HG03139 (cell line): ENCODE measurements at regions not wholly inside any gene's neighbourhood (a gene's known extent, or its start where the extent isn't known, plus 50 kb on each side); places are given as distances from the start of the nearest gene placed in this dataset.
"Not testable (repeated sequence)": the region's sequence is repeated elsewhere in the genome, so short reads cannot be mapped to it uniquely, and the experiment has no call there.

Experiments
- ATAC-seq: cut with Tn5 transposase; IDR thresholded peaks from one replicate; pipeline ENCODE4 v1.9.1; 2021; ENCODE audit not compliant: unreplicated experiment

DNA sequence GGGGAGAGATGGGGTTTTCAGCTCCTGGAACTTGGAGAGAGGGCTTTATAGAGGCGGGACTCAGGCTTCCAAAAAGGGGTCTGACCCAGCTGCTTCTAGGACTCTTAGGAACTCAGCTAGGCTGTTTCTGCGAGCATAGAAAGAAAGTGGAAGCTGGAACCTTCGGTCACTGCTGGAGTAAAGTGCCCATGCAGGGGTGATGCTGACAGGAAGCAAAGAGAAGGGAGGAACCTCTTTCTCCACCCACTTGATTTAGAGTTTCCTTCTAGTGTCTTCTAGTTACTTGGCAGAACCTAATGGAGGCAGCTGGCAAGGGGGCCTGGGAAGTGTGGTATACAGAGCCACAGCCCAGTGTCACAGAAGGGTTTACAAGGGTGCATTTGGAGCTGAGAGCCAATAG lies 283.6 kb downstream of the QKI start:
- no peak for ATAC-seq

DNA sequence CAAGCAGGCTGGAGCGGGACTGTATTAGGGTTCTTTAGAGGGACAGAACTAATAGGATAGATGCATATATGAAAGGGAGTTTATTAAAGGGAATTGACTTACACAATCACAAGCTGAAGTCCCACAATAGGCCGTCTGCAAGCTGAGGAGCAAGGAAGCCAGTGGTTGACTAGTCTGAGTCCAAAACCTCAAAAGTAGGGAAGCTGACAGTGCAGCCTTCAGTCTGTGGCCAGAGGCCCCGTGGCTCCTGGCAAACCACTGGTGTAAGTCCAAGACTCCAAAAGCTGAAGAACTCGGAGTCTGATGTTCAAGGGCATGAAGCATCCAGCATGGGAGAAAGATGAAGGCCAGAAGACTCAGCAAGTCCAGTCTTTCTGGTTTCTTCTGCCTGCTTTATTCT lies 281.8 kb downstream of the QKI start:
- ATAC-seq, result not testable (repeated sequence)

GRCh38 chr6:163695414-163695864 lies 280.9 kb downstream of the QKI start:
- ATAC-seq, result no peak

- ATAC-seq, result no peak
Measured at GRCh38 chr6:163694988-163695398, 280.5 kb downstream of the QKI start.

DNA sequence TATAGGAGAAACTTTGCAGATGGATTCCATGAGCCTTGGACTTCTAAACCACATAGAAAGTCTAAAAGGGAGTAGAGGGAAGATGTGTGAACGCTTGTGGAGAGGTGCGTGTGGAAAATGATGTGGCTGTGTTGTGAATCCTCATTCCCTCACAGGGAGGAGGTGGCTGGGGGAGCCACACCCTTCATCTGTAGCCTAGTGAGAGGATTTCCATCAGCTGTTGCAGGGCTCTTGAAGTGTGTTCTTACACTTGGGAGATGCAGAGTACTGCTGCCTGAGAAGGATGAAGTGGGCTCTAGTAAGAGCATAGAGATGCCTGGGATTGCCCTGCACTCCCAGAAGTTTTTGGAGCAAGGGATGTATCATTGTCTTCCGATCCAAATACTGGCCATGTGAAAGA lies 279.6 kb downstream of the QKI start:
- ATAC-seq, result no peak

GRCh38 chr6:163691049-163691448 lies 276.5 kb downstream of the QKI start:
- ATAC-seq, result no peak

- no peak for ATAC-seq
Measured at GRCh38 chr6:163688739-163689362, 274.3 kb downstream of the QKI start.

DNA sequence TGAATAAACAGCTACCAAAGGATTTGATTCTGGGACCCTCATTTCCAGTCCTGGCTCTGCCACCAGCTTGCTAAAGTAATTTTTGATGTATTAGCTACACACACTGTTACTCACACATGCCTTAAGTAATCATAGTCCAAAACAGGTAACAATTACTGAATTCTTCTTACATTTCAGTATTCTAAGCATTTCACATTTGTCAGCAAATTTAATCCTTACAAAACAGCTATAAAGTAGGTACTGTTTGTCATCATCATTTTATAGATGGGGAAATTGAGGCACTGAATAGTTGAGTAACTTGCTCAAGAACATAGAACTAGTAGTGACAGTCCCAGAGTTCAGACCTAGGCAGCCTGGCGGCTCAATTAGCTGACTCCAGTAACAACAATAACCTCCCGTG lies 272.6 kb downstream of the QKI start:
- ATAC-seq, result no peak

DNA sequence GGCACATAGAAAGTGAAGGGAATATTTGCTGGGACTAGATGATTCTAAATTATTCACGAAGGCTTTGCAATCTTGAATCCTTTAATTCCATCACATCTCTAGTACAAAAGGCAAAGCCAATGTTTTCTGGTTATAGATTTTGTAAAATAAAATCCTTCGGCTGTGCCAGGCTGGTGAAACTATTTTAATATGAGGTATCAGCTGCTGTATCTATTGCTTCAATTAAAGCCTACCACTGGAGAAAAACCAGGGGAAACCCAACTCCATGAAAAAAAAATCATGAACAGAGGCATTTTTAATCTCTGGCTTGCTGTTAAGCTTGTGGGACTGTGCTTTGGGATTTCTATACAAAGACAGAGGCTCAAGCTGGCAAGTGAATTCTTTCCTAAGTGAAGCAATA lies 271.8 kb downstream of the QKI start:
- ATAC-seq, result no peak

GRCh38 chr6:163683105-163683622 lies 268.6 kb downstream of the QKI start:
- ATAC-seq, result no peak

DNA sequence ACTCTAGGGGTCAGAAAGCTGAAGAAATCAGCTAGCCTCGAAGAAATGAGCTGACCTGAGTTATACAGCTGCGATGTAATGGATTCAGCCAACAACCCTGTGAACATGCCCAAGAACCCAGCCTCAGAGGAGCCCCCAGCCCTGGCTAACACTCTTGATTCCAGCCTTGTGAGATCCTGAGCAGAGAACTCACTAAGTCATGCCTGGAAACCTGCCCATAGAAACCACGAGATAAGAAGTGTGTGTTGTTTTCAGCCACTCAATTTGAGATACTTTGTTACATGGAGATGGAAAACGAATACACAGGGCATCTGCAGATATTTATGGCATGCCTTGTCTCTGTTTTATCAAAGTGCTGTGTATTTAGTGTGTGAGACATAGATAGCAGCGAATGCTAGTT lies 265.2 kb downstream of the QKI start:
- no peak for ATAC-seq

DNA sequence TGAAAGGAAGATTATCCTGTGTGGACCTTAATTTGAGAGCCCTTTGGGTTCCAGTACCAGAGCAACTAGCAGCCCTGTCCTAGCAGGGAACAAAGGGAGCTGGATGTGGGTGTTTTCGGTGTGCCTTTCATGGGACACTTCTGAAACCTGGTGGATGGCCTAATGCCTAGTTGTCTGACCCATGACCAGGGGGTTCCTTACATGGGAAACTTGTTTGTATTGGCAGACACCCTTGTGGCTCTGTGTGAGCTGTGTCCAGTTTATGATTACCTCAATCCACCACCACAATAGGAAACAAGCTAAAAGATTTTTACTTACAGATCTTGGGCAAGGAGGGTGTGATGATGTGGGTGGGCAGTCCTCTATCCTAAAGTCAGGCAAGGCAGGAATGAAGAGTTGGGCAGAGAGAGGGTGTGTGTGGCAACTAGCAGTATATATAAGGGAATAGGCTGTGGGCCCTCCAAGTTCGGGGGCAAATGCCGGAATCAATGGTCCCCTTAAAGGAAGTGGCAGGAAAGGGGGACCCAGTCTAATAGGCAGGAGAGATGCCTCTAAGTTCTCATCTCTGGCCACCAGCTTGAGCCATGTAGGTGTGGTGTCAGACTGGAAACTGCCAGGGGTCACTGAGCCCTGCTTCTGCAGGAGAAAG lies 264.6 kb downstream of the QKI start:
- ATAC-seq, result no peak

DNA sequence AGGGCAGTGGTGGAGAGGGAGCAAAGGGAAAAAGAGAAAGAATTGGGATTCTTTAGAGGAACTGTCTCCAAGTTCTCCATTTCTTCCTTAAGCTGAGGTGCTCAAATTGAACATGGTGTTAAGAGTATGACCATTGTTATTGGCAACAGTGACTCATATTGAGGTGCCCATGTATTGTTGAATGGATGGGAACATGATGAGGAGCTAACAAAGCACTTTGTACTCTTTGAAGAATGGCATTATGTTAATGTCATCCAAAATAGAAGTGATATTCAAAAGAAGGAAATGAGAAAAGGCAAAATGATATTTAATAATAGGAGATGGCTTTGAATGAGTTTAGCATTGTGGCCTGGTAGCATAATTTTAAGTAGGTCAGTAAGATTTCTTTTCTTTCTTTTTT lies 261.1 kb downstream of the QKI start:
- ATAC-seq, result no peak

- no peak for ATAC-seq
Measured at GRCh38 chr6:163672710-163673109, 258.2 kb downstream of the QKI start.

GRCh38 chr6:163671791-163672190 lies 257.3 kb downstream of the QKI start:
- no peak for ATAC-seq

- ATAC-seq, result no peak
Measured at GRCh38 chr6:163671355-163671754, 256.8 kb downstream of the QKI start.

DNA sequence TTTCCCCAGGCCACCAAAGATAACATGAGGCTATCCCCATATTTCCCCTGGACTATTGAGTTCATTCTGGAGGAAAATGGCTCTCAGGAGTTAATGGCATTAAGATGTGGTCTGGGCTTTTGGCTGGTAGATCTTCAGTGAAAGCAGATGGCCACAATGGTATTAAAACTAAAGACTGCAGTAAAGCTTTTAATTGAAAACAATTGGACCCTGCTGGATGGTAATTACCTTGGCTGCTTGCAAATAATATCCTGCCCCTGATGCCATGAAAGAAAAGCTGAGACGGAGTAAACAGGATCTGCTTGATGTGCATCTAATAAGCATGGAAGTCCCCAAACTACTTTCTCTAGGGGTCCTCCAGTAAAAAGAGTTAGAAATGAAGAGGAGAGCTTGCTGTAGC lies 255.8 kb downstream of the QKI start:
- no peak for ATAC-seq

DNA sequence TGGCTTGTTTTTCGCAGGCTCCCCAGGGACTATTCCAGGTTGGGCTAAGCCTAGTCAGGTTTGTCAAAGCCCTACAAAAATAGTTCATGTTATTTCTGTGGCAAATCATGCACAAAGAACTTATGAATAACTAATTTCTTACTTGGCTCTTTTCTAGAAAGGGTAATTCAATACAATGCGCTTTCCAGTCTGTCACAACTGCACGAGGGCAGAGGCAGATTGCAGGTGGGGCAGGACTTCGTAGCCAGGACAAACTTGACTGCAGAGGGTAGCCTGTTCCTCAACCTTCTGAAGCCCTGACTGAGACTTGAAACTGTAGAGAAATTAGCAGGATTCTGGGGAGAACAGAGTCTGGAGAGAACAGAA lies 253.5 kb downstream of the QKI start:
- ATAC-seq, result no peak

- peak; percentile 96 for ATAC-seq
Measured at GRCh38 chr6:163667372-163668060, 253.0 kb downstream of the QKI start.

GRCh38 chr6:163665464-163665863 lies 250.9 kb downstream of the QKI start:
- no peak for ATAC-seq

DNA sequence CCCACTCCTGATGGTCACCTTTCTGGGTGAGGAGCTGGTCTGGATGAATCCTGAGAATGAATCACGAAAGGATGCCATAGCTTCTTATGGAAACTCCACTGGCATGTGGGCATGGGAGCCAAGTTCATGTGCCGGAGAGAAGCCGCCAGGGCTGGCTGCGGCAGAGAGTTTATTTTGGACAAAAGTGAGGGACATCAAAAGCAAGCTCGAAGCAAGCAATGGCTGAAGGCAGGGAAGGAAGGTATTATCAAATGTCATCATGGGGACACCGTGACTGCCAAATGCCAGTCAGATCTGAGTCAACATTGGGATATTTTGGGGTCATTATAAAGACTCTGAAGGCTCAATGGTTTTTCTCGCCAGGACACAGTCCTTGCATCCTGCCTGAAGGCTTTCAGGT lies 249.1 kb downstream of the QKI start:
- ATAC-seq, result no peak

DNA sequence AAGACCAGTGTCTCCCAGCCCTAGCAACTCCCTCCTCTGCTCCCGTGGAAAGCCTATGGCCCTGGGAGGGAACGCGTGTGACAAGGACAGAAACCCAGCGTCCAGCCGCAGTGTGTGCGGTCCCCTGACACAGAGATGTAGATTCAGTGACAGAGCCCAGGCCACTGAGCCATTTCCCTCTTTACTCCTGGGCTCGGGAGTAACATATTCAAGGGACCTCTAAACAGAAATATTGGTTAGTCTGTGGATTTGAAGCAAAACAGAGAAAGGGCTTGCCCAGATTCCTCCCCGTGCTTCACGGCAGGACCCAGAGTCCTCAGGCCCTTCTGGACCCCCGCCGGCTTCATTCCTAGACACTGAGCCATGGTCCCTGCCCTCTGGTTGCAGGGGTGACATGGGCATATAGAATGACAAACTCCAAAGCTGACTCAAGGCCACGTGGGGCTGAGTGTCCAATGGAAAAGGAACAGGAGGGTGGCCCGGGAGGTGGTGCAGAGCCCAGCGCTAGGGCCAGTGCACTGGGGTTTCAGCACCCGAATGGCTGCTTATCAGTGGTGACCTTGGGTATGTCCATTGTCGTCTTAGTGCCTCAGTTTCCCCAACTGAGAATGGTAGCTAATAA lies 248.2 kb downstream of the QKI start:
- ATAC-seq, result no peak
